ENCODE measurements at regions not wholly inside any gene's neighbourhood (a gene's known extent, or its start where the extent isn't known, plus 50 kb on each side); places are given as distances from the start of the nearest gene placed in this dataset.

GRCh38 chr10:4718544-4718943 lies 107.5 kb upstream of the AKR1E2 start (continued):
- TF ChIP-seq PRDM15 (CRISPR knock-in tag; IDR thresholded peaks at IDR 0.05) (no peak), CTCF (IDR thresholded peaks at IDR 0.05) (no peak), NFYB (CRISPR knock-in tag; conservative IDR thresholded peaks at IDR 0.05; ENCODE audit: low read depth) (no peak), SP1 (CRISPR knock-in tag; conservative IDR thresholded peaks at IDR 0.05) (no peak)

DNA sequence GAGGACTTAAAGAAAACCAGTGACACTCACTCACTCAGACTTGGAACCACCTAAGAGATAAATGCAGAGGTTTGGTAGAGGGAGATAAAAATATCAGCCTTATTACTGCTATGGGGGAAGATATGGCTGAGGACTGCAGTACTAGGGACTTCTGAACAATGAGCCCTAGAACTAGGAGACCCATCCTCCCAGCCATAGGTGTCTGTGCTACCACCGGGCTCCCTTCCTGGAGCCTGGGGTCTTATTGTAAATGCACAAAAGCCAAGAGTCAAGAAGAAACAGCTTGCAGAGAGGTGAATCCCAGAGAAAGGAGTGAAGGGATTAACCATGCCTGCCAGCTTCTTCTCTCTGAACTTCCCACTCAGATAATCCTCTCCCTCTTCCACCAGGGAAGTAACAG lies 108.3 kb upstream of the AKR1E2 start:
- peaks cover 7% of the 10 kb centered on the region; the same call in 1 of the 2 replicates for H3K4me1 Mint-ChIP-seq
- peak; percentile 60 for ATAC-seq

GRCh38 chr10:4710858-4711257 lies 115.1 kb upstream of the AKR1E2 start:
- CTCF ChIA-PET: no interaction called here
- no peak for ATAC-seq
- Mint-ChIP-seq H3K4me1 (no peaks in the 10 kb centered on the region), H3K4me3 (no peak overlapping the region), H3K27ac (no peak overlapping the region), H3K9me3 (peaks cover 3% of the 10 kb centered on the region; the same call in 1 of the 2 replicates), H3K36me3 (no peaks in the 10 kb centered on the region), H3K27me3 (ENCODE audit: low read depth) (no peaks in the 10 kb centered on the region)
- no peak for TF ChIP-seq FOXJ3 (CRISPR knock-in tag; IDR thresholded peaks at IDR 0.05; ENCODE audit: borderline replicate concordance)
- TF ChIP-seq ATF3 (CRISPR knock-in tag; conservative IDR thresholded peaks at IDR 0.05): no peak
- TF ChIP-seq JAZF1 (CRISPR knock-in tag; IDR thresholded peaks at IDR 0.05): no peak
- no peak for TF ChIP-seq USF1 (CRISPR knock-in tag; IDR thresholded peaks at IDR 0.05)
- no peak for TF ChIP-seq ETV6 (CRISPR knock-in tag; IDR thresholded peaks at IDR 0.05)
- POLR2A ChIA-PET: no interaction called here
- no peak for DNase-seq (ENCODE audit: low spot score)

More for the DNA sequence above, 108.3 kb upstream of the AKR1E2 start:
- Mint-ChIP-seq H3K9me3 (no peaks in the 10 kb centered on the region), H3K27ac (no peak overlapping the region), H3K27me3 (ENCODE audit: low read depth) (no peaks in the 10 kb centered on the region), H3K36me3 (no peaks in the 10 kb centered on the region), H3K4me3 (no peak overlapping the region)
- CTCF ChIA-PET: interaction anchor here (0.6 kb wide), 2 partner anchors 83 to 204 kb away, joined by 3 to 5 read pairs; no protein-coding TSS in a partner anchor
- POLR2A ChIA-PET: interaction anchor here (1.4 kb wide), 1 partner anchor 28 kb away, joined by 3 read pairs; no protein-coding TSS in a partner anchor
- no peak for DNase-seq (ENCODE audit: low spot score)
- TF ChIP-seq SP1 (CRISPR knock-in tag; conservative IDR thresholded peaks at IDR 0.05) (no peak), SMAD4 (CRISPR knock-in tag; IDR thresholded peaks at IDR 0.05) (no peak), MXD4 (CRISPR knock-in tag; IDR thresholded peaks at IDR 0.05; ENCODE audit: borderline replicate concordance) (no peak), SMAD3 (CRISPR knock-in tag; IDR thresholded peaks at IDR 0.05; ENCODE audit: borderline replicate concordance) (no peak), FOXP1 (CRISPR knock-in tag; IDR thresholded peaks at IDR 0.05; ENCODE audit: borderline replicate concordance) (no peak), ZNF416 (CRISPR knock-in tag; IDR thresholded peaks at IDR 0.05) (no peak), GTF2I (CRISPR knock-in tag; conservative IDR thresholded peaks at IDR 0.05) (no peak), TEAD1 (CRISPR knock-in tag; IDR thresholded peaks at IDR 0.05) (no peak), NFATC4 (CRISPR knock-in tag; IDR thresholded peaks at IDR 0.05) (no peak), ZNF317 (CRISPR knock-in tag; IDR thresholded peaks at IDR 0.05; ENCODE audit: borderline replicate concordance, low read depth) (no peak), TEAD4 (CRISPR knock-in tag; IDR thresholded peaks at IDR 0.05) (no peak), RELA (CRISPR knock-in tag; IDR thresholded peaks at IDR 0.05; ENCODE audit: borderline replicate concordance) (no peak)
- TF ChIP-seq, protein P1, sequence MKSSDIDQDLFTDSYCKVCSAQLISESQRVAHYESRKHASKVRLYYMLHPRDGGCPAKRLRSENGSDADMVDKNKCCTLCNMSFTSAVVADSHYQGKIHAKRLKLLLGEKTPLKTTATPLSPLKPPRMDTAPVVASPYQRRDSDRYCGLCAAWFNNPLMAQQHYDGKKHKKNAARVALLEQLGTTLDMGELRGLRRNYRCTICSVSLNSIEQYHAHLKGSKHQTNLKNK (CRISPR knock-in tag; IDR thresholded peaks at IDR 0.05): no peak
- TF ChIP-seq, protein P2, sequence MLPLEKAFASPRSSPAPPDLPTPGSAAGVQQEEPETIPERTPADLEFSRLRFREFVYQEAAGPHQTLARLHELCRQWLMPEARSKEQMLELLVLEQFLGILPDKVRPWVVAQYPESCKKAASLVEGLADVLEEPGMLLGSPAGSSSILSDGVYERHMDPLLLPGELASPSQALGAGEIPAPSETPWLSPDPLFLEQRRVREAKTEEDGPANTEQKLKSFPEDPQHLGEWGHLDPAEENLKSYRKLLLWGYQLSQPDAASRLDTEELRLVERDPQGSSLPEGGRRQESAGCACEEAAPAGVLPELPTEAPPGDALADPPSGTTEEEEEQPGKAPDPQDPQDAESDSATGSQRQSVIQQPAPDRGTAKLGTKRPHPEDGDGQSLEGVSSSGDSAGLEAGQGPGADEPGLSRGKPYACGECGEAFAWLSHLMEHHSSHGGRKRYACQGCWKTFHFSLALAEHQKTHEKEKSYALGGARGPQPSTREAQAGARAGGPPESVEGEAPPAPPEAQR (CRISPR knock-in tag; IDR thresholded peaks at IDR 0.05): no peak
- TF ChIP-seq, protein P3, sequence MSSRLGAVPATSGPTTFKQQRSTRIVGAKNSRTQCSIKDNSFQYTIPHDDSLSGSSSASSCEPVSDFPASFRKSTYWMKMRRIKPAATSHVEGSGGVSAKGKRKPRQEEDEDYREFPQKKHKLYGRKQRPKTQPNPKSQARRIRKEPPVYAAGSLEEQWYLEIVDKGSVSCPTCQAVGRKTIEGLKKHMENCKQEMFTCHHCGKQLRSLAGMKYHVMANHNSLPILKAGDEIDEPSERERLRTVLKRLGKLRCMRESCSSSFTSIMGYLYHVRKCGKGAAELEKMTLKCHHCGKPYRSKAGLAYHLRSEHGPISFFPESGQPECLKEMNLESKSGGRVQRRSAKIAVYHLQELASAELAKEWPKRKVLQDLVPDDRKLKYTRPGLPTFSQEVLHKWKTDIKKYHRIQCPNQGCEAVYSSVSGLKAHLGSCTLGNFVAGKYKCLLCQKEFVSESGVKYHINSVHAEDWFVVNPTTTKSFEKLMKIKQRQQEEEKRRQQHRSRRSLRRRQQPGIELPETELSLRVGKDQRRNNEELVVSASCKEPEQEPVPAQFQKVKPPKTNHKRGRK (CRISPR knock-in tag; IDR thresholded peaks at IDR 0.05; ENCODE audit: borderline replicate concordance): no peak
